NB4 (cell line): ENCODE measurements at regions not wholly inside any gene's neighbourhood (a gene's known extent, or its start where the extent isn't known, plus 50 kb on each side); places are given as distances from the start of the nearest gene placed in this dataset.

Experiments used
- CTCF ChIP-seq: IDR thresholded peaks from one replicate; pipeline ENCODE4 v1.5.1; 2012; ENCODE audit warnings: low read depth, low read length
- MAX ChIP-seq: IDR thresholded peaks from 2 replicates; pipeline ENCODE4 v1.6.1; 2011; ENCODE audit warnings: low read depth, low read length
- MYC ChIP-seq: IDR thresholded peaks from 2 replicates; pipeline ENCODE4 v1.6.1; 2011; ENCODE audit warnings: low read depth, low read length
- POLR2A ChIP-seq: IDR thresholded peaks from 2 replicates; pipeline ENCODE4 v1.6.1; 2011; ENCODE audit warnings: mild to moderate bottlenecking; ENCODE audit not compliant: insufficient read length; ENCODE audit errors: extremely low read depth

GRCh38 chr18:30920757-30921156 is 121.8 kb downstream of the DSC3 start:
- TF ChIP-seq CTCF (no peak), MAX (no peak), POLR2A (no peak), MYC (no peak)
